ENCODE measurements at regions not wholly inside any gene's neighbourhood (a gene's known extent, or its start where the extent isn't known, plus 50 kb on each side); places are given as distances from the start of the nearest gene placed in this dataset.

- DNase-seq (ENCODE audit: low read depth): no peak
Measured at GRCh38 chr12:111076611-111077451, 156.5 kb upstream of the MYL2 start.

- DNase-seq (ENCODE audit: low read depth): no peak
Measured at GRCh38 chr12:111076199-111076598, 155.8 kb upstream of the MYL2 start.

GRCh38 chr12:111074965-111075364 is 154.6 kb upstream of the MYL2 start:
- no peak for DNase-seq (ENCODE audit: low read depth)

GRCh38 chr12:111074559-111074958 is 154.2 kb upstream of the MYL2 start:
- no peak for DNase-seq (ENCODE audit: low read depth)

GRCh38 chr12:111073370-111073769 is 153.0 kb upstream of the MYL2 start:
- DNase-seq (ENCODE audit: low read depth): no peak

- no peak for DNase-seq (ENCODE audit: low read depth)
Measured at GRCh38 chr12:111072299-111072698, 151.9 kb upstream of the MYL2 start.

GRCh38 chr12:111069886-111070285 is 149.5 kb upstream of the MYL2 start:
- DNase-seq (ENCODE audit: low read depth): no peak

- no peak for DNase-seq (ENCODE audit: low read depth)
Measured at GRCh38 chr12:111068290-111068689, 147.9 kb upstream of the MYL2 start.

- no peak for DNase-seq (ENCODE audit: low read depth)
Measured at GRCh38 chr12:111067498-111067897, 147.1 kb upstream of the MYL2 start.

GRCh38 chr12:111066744-111067437 is 146.5 kb upstream of the MYL2 start:
- no peak for DNase-seq (ENCODE audit: low read depth)

- DNase-seq (ENCODE audit: low read depth): no peak
Measured at GRCh38 chr12:111064982-111065381, 144.6 kb upstream of the MYL2 start.

GRCh38 chr12:111064154-111064553 is 143.8 kb upstream of the MYL2 start:
- DNase-seq (ENCODE audit: low read depth): no peak

GRCh38 chr12:111063295-111064026 is 143.1 kb upstream of the MYL2 start:
- no peak for DNase-seq (ENCODE audit: low read depth)

GRCh38 chr12:111057701-111058425 is 137.5 kb upstream of the MYL2 start:
- no peak for DNase-seq (ENCODE audit: low read depth)

- no peak for DNase-seq (ENCODE audit: low read depth)
Measured at GRCh38 chr12:111056618-111057521, 136.5 kb upstream of the MYL2 start.

GRCh38 chr12:111055181-111055880 is 135.0 kb upstream of the MYL2 start:
- DNase-seq (ENCODE audit: low read depth): no peak

- no peak for DNase-seq (ENCODE audit: low read depth)
Measured at GRCh38 chr12:111048991-111049390, 128.6 kb upstream of the MYL2 start.

- no peak for DNase-seq (ENCODE audit: low read depth)
Measured at GRCh38 chr12:111046896-111047295, 126.5 kb upstream of the MYL2 start.

- DNase-seq (ENCODE audit: low read depth): no peak
Measured at GRCh38 chr12:111045941-111046340, 125.6 kb upstream of the MYL2 start.

- DNase-seq (ENCODE audit: low read depth): no peak
Measured at GRCh38 chr12:111041091-111041490, 120.7 kb upstream of the MYL2 start.
